Tongue (tissue), 1 donor: ENCODE measurements at regions not wholly inside any gene's neighbourhood (a gene's known extent, or its start where the extent isn't known, plus 50 kb on each side); places are given as distances from the start of the nearest gene placed in this dataset.
"Not testable (repeated sequence)": the region's sequence is repeated elsewhere in the genome, so short reads cannot be mapped to it uniquely, and the experiment has no call there.

Experiments used
- DNase-seq: peaks from one replicate; pipeline ENCODE4 v3.0.0-alpha.2; 2015

- DNase-seq, result no peak
Observed at GRCh38 chr13:21879263-21879914, 208.5 kb downstream of the FGF9 start.

GRCh38 chr13:21882766-21883165, 211.9 kb downstream of the FGF9 start:
- DNase-seq, result no peak

GRCh38 chr13:21883713-21884112, 212.8 kb downstream of the FGF9 start:
- DNase-seq, result no peak

- DNase-seq, result no peak
Observed at GRCh38 chr13:21884299-21884909, 213.5 kb downstream of the FGF9 start.

- no peak for DNase-seq
Observed at GRCh38 chr13:21884965-21885567, 214.2 kb downstream of the FGF9 start.

- no peak for DNase-seq
Observed at GRCh38 chr13:21885714-21886224, 214.9 kb downstream of the FGF9 start.

- no peak for DNase-seq
Observed at GRCh38 chr13:21889651-21890050, 218.8 kb downstream of the FGF9 start.

GRCh38 chr13:21890220-21890619, 219.3 kb downstream of the FGF9 start:
- DNase-seq, result not testable (repeated sequence)

- no peak for DNase-seq
Observed at GRCh38 chr13:21894091-21894490, 223.2 kb downstream of the FGF9 start.

GRCh38 chr13:21894703-21895699, 224.1 kb downstream of the FGF9 start:
- no peak for DNase-seq

- no peak for DNase-seq
Observed at GRCh38 chr13:21895779-21896178, 224.9 kb downstream of the FGF9 start.

GRCh38 chr13:21897161-21897560, 226.3 kb downstream of the FGF9 start:
- DNase-seq, result peak; percentile 26

GRCh38 chr13:21898459-21898858, 227.6 kb downstream of the FGF9 start:
- peak; percentile 56 for DNase-seq

GRCh38 chr13:21898945-21899344, 228.1 kb downstream of the FGF9 start:
- no peak for DNase-seq

- peak; percentile 67 for DNase-seq
Observed at GRCh38 chr13:21901336-21901735, 230.5 kb downstream of the FGF9 start.

- peak; percentile 88 for DNase-seq
Observed at GRCh38 chr13:21901811-21902708, 231.2 kb downstream of the FGF9 start.

GRCh38 chr13:21902709-21903098, 231.8 kb downstream of the FGF9 start:
- DNase-seq, result no peak

- DNase-seq, result no peak
Observed at GRCh38 chr13:21905486-21905885, 234.6 kb downstream of the FGF9 start.

- DNase-seq, result no peak
Observed at GRCh38 chr13:21909331-21909730, 238.5 kb downstream of the FGF9 start.

GRCh38 chr13:21910546-21910945, 239.7 kb downstream of the FGF9 start:
- DNase-seq, result no peak

GRCh38 chr13:21911646-21912298, 240.9 kb downstream of the FGF9 start:
- no peak for DNase-seq
